CD4-positive, CD25-positive, alpha-beta regulatory T cell (primary cell): ENCODE measurements at regions not wholly inside any gene's neighbourhood (a gene's known extent, or its start where the extent isn't known, plus 50 kb on each side); places are given as distances from the start of the nearest gene placed in this dataset.
"Not testable (repeated sequence)": the region's sequence is repeated elsewhere in the genome, so short reads cannot be mapped to it uniquely, and the experiment has no call there.

ENCODE experiments used
- ATAC-seq, 2 donors: fragments of 150-1000 bp; cut with Tn5 transposase; one replicate each; pipeline ENCODE4 v1.10.0; 2021; ENCODE audit warnings: low read depth in 2 of 2, moderate number of reproducible peaks in 2 of 2, moderate library complexity in 1 of 2
- DNase-seq, 3 donors: peaks; one replicate each; pipeline versions ENCODE4 v3.0.0 to v3.0.0-alpha.2; 2012 to 2022; ENCODE audit warnings: mixed read lengths in 1 of 3
- H3K27ac ChIP-seq: one replicate; pipeline ENCODE4 v1.7.0; 2013; ENCODE audit warnings: mild to moderate bottlenecking, low read length; ENCODE audit not compliant: insufficient read depth, poor library complexity, severe bottlenecking
- H3K27me3 ChIP-seq: one replicate; pipeline ENCODE4 v1.7.0; 2013; ENCODE audit warnings: low read length; ENCODE audit not compliant: control insufficient read depth, insufficient read depth
- H3K36me3 ChIP-seq: one replicate; pipeline ENCODE4 v1.7.0; 2013; ENCODE audit warnings: mild to moderate bottlenecking, low read length, moderate library complexity; ENCODE audit not compliant: control insufficient read depth, insufficient read depth
- H3K4me1 ChIP-seq: 2 replicates; pipeline ENCODE4 v1.7.0; 2013; ENCODE audit warnings: mild to moderate bottlenecking, low read length; ENCODE audit not compliant: insufficient read depth, control insufficient read depth, poor library complexity, severe bottlenecking
- H3K4me3 ChIP-seq: one replicate; pipeline ENCODE4 v1.7.0; 2013; ENCODE audit warnings: low read depth, mild to moderate bottlenecking, low read length, moderate library complexity
- H3K9me3 ChIP-seq, 2 experiments: 1 replicate in 1 of 2; 2 replicates in 1 of 2; pipeline ENCODE4 v1.7.0; 2013; ENCODE audit warnings: low read length in 2 of 2, mild to moderate bottlenecking in 1 of 2, moderate library complexity in 1 of 2; ENCODE audit not compliant: control insufficient read depth in 2 of 2
- H3K27ac Mint-ChIP-seq, 3 donors: one replicate each; pipeline ENCODE4 v1.8.0; 2020 to 2022; ENCODE audit warnings: mild to moderate bottlenecking in 3 of 3, mixed read lengths in 3 of 3, moderate library complexity in 2 of 3
- H3K27me3 Mint-ChIP-seq: one replicate; pipeline ENCODE4 v1.8.0; 2022; ENCODE audit warnings: mild to moderate bottlenecking, mixed read lengths
- H3K36me3 Mint-ChIP-seq: one replicate; pipeline ENCODE4 v1.8.0; 2020; ENCODE audit warnings: mixed read lengths
- H3K4me1 Mint-ChIP-seq, 4 donors: one replicate each; pipeline ENCODE4 v1.8.0; 2020 to 2022; ENCODE audit warnings: mixed read lengths in 4 of 4, mild to moderate bottlenecking in 1 of 4
- H3K4me3 Mint-ChIP-seq, 4 donors: one replicate each; pipeline ENCODE4 v1.8.0; 2020 to 2022; ENCODE audit warnings: mild to moderate bottlenecking in 4 of 4, mixed read lengths in 4 of 4, moderate library complexity in 3 of 4
- H3K9me3 Mint-ChIP-seq, 7 donors: one replicate each; pipeline ENCODE4 v1.8.0; 2020 to 2022; ENCODE audit warnings: mixed read lengths in 7 of 7, mild to moderate bottlenecking in 3 of 7, moderate library complexity in 2 of 7

GRCh38 chr1:5140962-5141361 lies 486.6 kb downstream of the AJAP1 start:
- H3K27ac Mint-ChIP-seq: no peak overlapping the region

GRCh38 chr1:5140136-5140535 lies 485.7 kb downstream of the AJAP1 start:
- Mint-ChIP-seq H3K9me3 (peaks cover 0 to 3% (median 0%) of the 10 kb centered on the region in 7 donors), H3K27me3 (no peaks in the 10 kb centered on the region), H3K36me3 (no peaks in the 10 kb centered on the region), H3K4me3 (no peak overlapping the region), H3K27ac (no peak overlapping the region), H3K4me1 (no peaks in the 10 kb centered on the region)
- Histone ChIP-seq H3K27ac (no peak overlapping the region), H3K4me3 (no peak overlapping the region), H3K4me1 (no peaks in the 10 kb centered on the region), H3K36me3 (no peaks in the 10 kb centered on the region), H3K9me3 (no peaks in the 10 kb centered on the region), H3K27me3 (no peaks in the 10 kb centered on the region)
- no peak for DNase-seq
- ATAC-seq: no peak

More at GRCh38 chr1:5140962-5141361, 486.6 kb downstream of the AJAP1 start:
- H3K27me3 ChIP-seq: no peaks in the 10 kb centered on the region
- Mint-ChIP-seq H3K36me3 (no peaks in the 10 kb centered on the region), H3K9me3 (peaks cover 0 to 3% (median 0%) of the 10 kb centered on the region in 7 donors), H3K27me3 (no peaks in the 10 kb centered on the region), H3K4me3 (no peak overlapping the region), H3K4me1 (no peaks in the 10 kb centered on the region)
- H3K9me3 ChIP-seq: no peaks in the 10 kb centered on the region
- H3K4me1 ChIP-seq: no peaks in the 10 kb centered on the region
- ATAC-seq: no peak
- DNase-seq: no peak
- H3K4me3 ChIP-seq: no peak overlapping the region
- H3K27ac ChIP-seq: no peak overlapping the region
- no peaks in the 10 kb centered on the region for H3K36me3 ChIP-seq

GRCh38 chr1:5129746-5130355 lies 475.4 kb downstream of the AJAP1 start:
- Mint-ChIP-seq H3K27ac (no peak overlapping the region), H3K36me3 (no peaks in the 10 kb centered on the region), H3K4me3 (no peak overlapping the region), H3K4me1 (peaks cover 0 to 6% (median 2%) of the 10 kb centered on the region in 4 donors), H3K27me3 (no peaks in the 10 kb centered on the region), H3K9me3 (peaks cover 0 to 5% (median 0%) of the 10 kb centered on the region in 7 donors)
- H3K27ac ChIP-seq: no peak overlapping the region
- ATAC-seq: no peak
- DNase-seq: no peak
- H3K4me1 ChIP-seq: no peaks in the 10 kb centered on the region
- peaks cover 0 to 2% of the 10 kb centered on the region in 2 experiments for H3K9me3 ChIP-seq
- H3K36me3 ChIP-seq: no peaks in the 10 kb centered on the region
- H3K27me3 ChIP-seq: no peaks in the 10 kb centered on the region
- no peak overlapping the region for H3K4me3 ChIP-seq

- DNase-seq (no peak), ATAC-seq (no peak)
- Mint-ChIP-seq H3K4me3 (no peak overlapping the region), H3K27me3 (peaks cover 10% of the 10 kb centered on the region), H3K36me3 (no peaks in the 10 kb centered on the region), H3K27ac (no peak overlapping the region), H3K4me1 (peaks cover 0 to 6% (median 2%) of the 10 kb centered on the region in 4 donors), H3K9me3 (peaks cover 0 to 5% (median 2%) of the 10 kb centered on the region in 7 donors)
- Histone ChIP-seq H3K27ac (no peak overlapping the region), H3K9me3 (peaks cover 0 to 2% of the 10 kb centered on the region in 2 experiments), H3K36me3 (no peaks in the 10 kb centered on the region), H3K27me3 (no peaks in the 10 kb centered on the region), H3K4me3 (no peak overlapping the region), H3K4me1 (no peaks in the 10 kb centered on the region)
Measured at GRCh38 chr1:5125208-5125607, 470.8 kb downstream of the AJAP1 start.

- H3K27me3 Mint-ChIP-seq: peaks cover 12% of the 10 kb centered on the region
- peaks cover 0 to 2% (median 0%) of the 10 kb centered on the region in 4 donors for H3K4me1 Mint-ChIP-seq
- Histone ChIP-seq H3K36me3 (no peaks in the 10 kb centered on the region), H3K27ac (no peak overlapping the region), H3K27me3 (no peaks in the 10 kb centered on the region), H3K4me3 (no peak overlapping the region), H3K9me3 (no peaks in the 10 kb centered on the region), H3K4me1 (no peaks in the 10 kb centered on the region)
- no peak for ATAC-seq
- no peaks in the 10 kb centered on the region for H3K36me3 Mint-ChIP-seq
- H3K9me3 Mint-ChIP-seq: peaks cover 0 to 2% (median 0%) of the 10 kb centered on the region in 7 donors
- H3K4me3 Mint-ChIP-seq: no peak overlapping the region
- no peak for DNase-seq
- no peak overlapping the region for H3K27ac Mint-ChIP-seq
Measured at GRCh38 chr1:5120559-5120958, 466.1 kb downstream of the AJAP1 start.

GRCh38 chr1:5119366-5120234 lies 465.2 kb downstream of the AJAP1 start:
- H3K27me3 ChIP-seq: no peaks in the 10 kb centered on the region
- H3K36me3 Mint-ChIP-seq: no peaks in the 10 kb centered on the region

GRCh38 chr1:5118771-5119170 lies 464.4 kb downstream of the AJAP1 start:
- not testable (repeated sequence) for H3K4me3 Mint-ChIP-seq, H3K36me3 Mint-ChIP-seq, H3K4me3 ChIP-seq

More at GRCh38 chr1:5119366-5120234, 465.2 kb downstream of the AJAP1 start:
- Mint-ChIP-seq H3K4me3 (no peak overlapping the region), H3K27me3 (peaks cover 12% of the 10 kb centered on the region), H3K4me1 (no peaks in the 10 kb centered on the region), H3K9me3 (peaks cover 0 to 2% (median 0%) of the 10 kb centered on the region in 7 donors), H3K27ac (no peak overlapping the region)
- no peak overlapping the region for H3K4me3 ChIP-seq
- no peaks in the 10 kb centered on the region for H3K9me3 ChIP-seq
- H3K4me1 ChIP-seq: no peaks in the 10 kb centered on the region
- no peaks in the 10 kb centered on the region for H3K36me3 ChIP-seq
- DNase-seq: no peak
- no peak overlapping the region for H3K27ac ChIP-seq
- no peak for ATAC-seq

More at GRCh38 chr1:5118771-5119170, 464.4 kb downstream of the AJAP1 start:
- not testable (repeated sequence) for H3K9me3 ChIP-seq, H3K27ac ChIP-seq, H3K4me1 Mint-ChIP-seq, H3K36me3 ChIP-seq, H3K9me3 Mint-ChIP-seq, H3K27me3 ChIP-seq, DNase-seq, H3K27ac Mint-ChIP-seq, ATAC-seq, H3K4me1 ChIP-seq
- peaks cover 12% of the 10 kb centered on the region for H3K27me3 Mint-ChIP-seq
